Gastrocnemius medialis (tissue), 4 donors: ENCODE measurements at regions not wholly inside any gene's neighbourhood (a gene's known extent, or its start where the extent isn't known, plus 50 kb on each side); places are given as distances from the start of the nearest gene placed in this dataset.

ENCODE experiments used
- ATAC-seq, 2 donors: fragments of 150-250 bp; one replicate each; pipeline ENCODE4 v1.9.1; 2016
- DNase-seq, 2 donors: peaks; one replicate each; pipeline ENCODE4 v3.0.0-alpha.2; 2019
- H3K27ac ChIP-seq, 4 donors: fragments of 200-600 bp; sonication (generic); 1 replicate in 1 of 4; 2 replicates in 3 of 4; pipeline ENCODE4 v1.5.1; 2016 to 2018; ENCODE audit warnings: mild to moderate bottlenecking in 2 of 4, moderate library complexity in 1 of 4
- H3K27me3 ChIP-seq, 3 donors: fragments of 200-600 bp; sonication (generic) in 2 of 3; 1 replicate in 1 of 3; 2 replicates in 2 of 3; pipeline versions ENCODE4 v1.5.1 to v1.6.0; 2016 to 2019; ENCODE audit warnings: mild to moderate bottlenecking in 1 of 3, moderate library complexity in 1 of 3
- H3K36me3 ChIP-seq, 2 donors: fragments of 200-600 bp; sonication (generic) in 1 of 2; one replicate each; pipeline ENCODE4 v1.5.1; 2017 to 2018
- H3K4me1 ChIP-seq, 2 donors: fragments of 200-600 bp; sonication (generic) in 1 of 2; one replicate each; pipeline ENCODE4 v1.5.1; 2016 to 2017; ENCODE audit warnings: mild to moderate bottlenecking in 2 of 2
- H3K4me3 ChIP-seq, 4 donors: fragments of 200-600 bp; sonication (generic) in 3 of 4; 1 replicate in 1 of 4; 2 replicates in 3 of 4; pipeline ENCODE4 v1.5.1; 2016 to 2019; ENCODE audit warnings: mild to moderate bottlenecking in 2 of 4
- H3K9me3 ChIP-seq, 3 donors: fragments of 200-600 bp; sonication (generic) in 2 of 3; 1 replicate in 1 of 3; 2 replicates in 2 of 3; pipeline ENCODE4 v1.5.1; 2016 to 2019
- CTCF ChIP-seq, 5 experiments: fragments of 450-650 bp in 3 of 5; fragments of 200-600 bp in 2 of 5; sonication (generic) in 2 of 5; IDR thresholded peaks in 4 of 5; conservative IDR thresholded peaks in 1 of 5; 1 replicate in 4 of 5; 2 replicates in 1 of 5; pipeline ENCODE4 v1.5.1; 2016 to 2019; ENCODE audit warnings: antibody characterized with exemption in 5 of 5, mild to moderate bottlenecking in 3 of 5, moderate library complexity in 3 of 5
- POLR2A ChIP-seq, 2 donors: fragments of 450-650 bp; IDR thresholded peaks; one replicate each; pipeline ENCODE4 v1.6.1; 2017; ENCODE audit warnings: antibody characterized with exemption in 2 of 2, mild to moderate bottlenecking in 2 of 2, moderate library complexity in 2 of 2
- in situ Hi-C, 4 donors: fragments of 200-750 bp; cut with MboI; loops; one replicate each; pipeline versions ENCODE4 v1.15.0 to v1.8.0; 2017; ENCODE audit warnings: low sequenced_read_pairs in 4 of 4
- intact Hi-C: fragments of 100-400 bp; cut with DNase I; formaldehyde crosslinking; loops from one replicate; pipeline ENCODE4 v1.15.1; 2023; ENCODE audit warnings: low total_unique reads

- no peaks in the 10 kb centered on the region for H3K27me3 ChIP-seq
- in situ Hi-C loops (no loop called here), intact Hi-C loops (no loop called here)
- ATAC-seq (no peak), DNase-seq (no peak)
- no peaks in the 10 kb centered on the region for H3K9me3 ChIP-seq
- no peak overlapping the region for H3K27ac ChIP-seq
- no peaks in the 10 kb centered on the region for H3K36me3 ChIP-seq
- H3K4me1 ChIP-seq, result no peaks in the 10 kb centered on the region
- TF ChIP-seq CTCF (IDR thresholded peaks at IDR 0.05 in 4 of 5, conservative IDR thresholded peaks at IDR 0.05 in 1 of 5) (no peak), POLR2A (IDR thresholded peaks at IDR 0.05) (no peak)
- no peak overlapping the region for H3K4me3 ChIP-seq
Measured at GRCh38 chr14:28589792-28590191, 176.8 kb upstream of the FOXG1 start.

GRCh38 chr14:28596391-28596790 lies 170.2 kb upstream of the FOXG1 start:
- Histone ChIP-seq H3K4me3 (no peak overlapping the region), H3K9me3 (no peaks in the 10 kb centered on the region), H3K4me1 (no peaks in the 10 kb centered on the region), H3K27ac (no peak overlapping the region), H3K27me3 (no peaks in the 10 kb centered on the region), H3K36me3 (no peaks in the 10 kb centered on the region)
- intact Hi-C loops, result no loop called here
- in situ Hi-C loops, result no loop called here
- TF ChIP-seq CTCF (IDR thresholded peaks at IDR 0.05 in 4 of 5, conservative IDR thresholded peaks at IDR 0.05 in 1 of 5) (no peak), POLR2A (IDR thresholded peaks at IDR 0.05) (no peak)
- DNase-seq (no peak), ATAC-seq (no peak)

- no peak for ATAC-seq
- H3K4me3 ChIP-seq, result no peak overlapping the region
- no peaks in the 10 kb centered on the region for H3K9me3 ChIP-seq
- no peak overlapping the region for H3K27ac ChIP-seq
- TF ChIP-seq POLR2A (IDR thresholded peaks at IDR 0.05) (no peak), CTCF (IDR thresholded peaks at IDR 0.05 in 4 of 5, conservative IDR thresholded peaks at IDR 0.05 in 1 of 5) (no peak)
- DNase-seq, result no peak
- intact Hi-C loops, result no loop called here
- in situ Hi-C loops, result no loop called here
- H3K36me3 ChIP-seq, result no peaks in the 10 kb centered on the region
- H3K4me1 ChIP-seq, result no peaks in the 10 kb centered on the region
- H3K27me3 ChIP-seq, result no peaks in the 10 kb centered on the region
Measured at GRCh38 chr14:28599191-28599590, 167.4 kb upstream of the FOXG1 start.

- Histone ChIP-seq H3K4me3 (no peak overlapping the region), H3K36me3 (no peaks in the 10 kb centered on the region), H3K4me1 (no peaks in the 10 kb centered on the region), H3K27me3 (no peaks in the 10 kb centered on the region), H3K27ac (no peak overlapping the region), H3K9me3 (no peaks in the 10 kb centered on the region)
- TF ChIP-seq POLR2A (IDR thresholded peaks at IDR 0.05), result no peak
- TF ChIP-seq CTCF (IDR thresholded peaks at IDR 0.05 in 4 of 5, conservative IDR thresholded peaks at IDR 0.05 in 1 of 5), result no peak
- in situ Hi-C loops, result no loop called here
- no peak for ATAC-seq
- intact Hi-C loops, result no loop called here
- DNase-seq, result no peak
Measured at GRCh38 chr14:28599605-28600004, 167.0 kb upstream of the FOXG1 start.

- intact Hi-C loops, result no loop called here
- H3K36me3 ChIP-seq, result no peaks in the 10 kb centered on the region
- DNase-seq (no peak), ATAC-seq (no peak)
- TF ChIP-seq CTCF (IDR thresholded peaks at IDR 0.05 in 4 of 5, conservative IDR thresholded peaks at IDR 0.05 in 1 of 5) (no peak), POLR2A (IDR thresholded peaks at IDR 0.05) (no peak)
- no peaks in the 10 kb centered on the region for H3K9me3 ChIP-seq
- no peak overlapping the region for H3K4me3 ChIP-seq
- H3K27me3 ChIP-seq, result no peaks in the 10 kb centered on the region
- no peak overlapping the region for H3K27ac ChIP-seq
- H3K4me1 ChIP-seq, result no peaks in the 10 kb centered on the region
- in situ Hi-C loops, result no loop called here
Measured at GRCh38 chr14:28603606-28604005, 163.0 kb upstream of the FOXG1 start.
